D721Med (cell line): ENCODE measurements at regions not wholly inside any gene's neighbourhood (a gene's known extent, or its start where the extent isn't known, plus 50 kb on each side); places are given as distances from the start of the nearest gene placed in this dataset.

Source experiments
- DNase-seq: peaks from one replicate; pipeline ENCODE4 v3.0.0; 2011; ENCODE audit warnings: low spot score; ENCODE audit not compliant: insufficient read length
- FAIRE-seq: peaks from 2 replicates; lab custom pipeline; 2011; peaks lifted over from hg19 to GRCh38; lab: Jason Lieb, UNC
- CTCF ChIP-seq: IDR thresholded peaks from 2 replicates; pipeline ENCODE4 v1.5.1; 2012; ENCODE audit warnings: mild to moderate bottlenecking, control low read depth; ENCODE audit not compliant: insufficient read depth; ENCODE audit errors: missing control alignments

- TF ChIP-seq CTCF = no peak
- peak; percentile 71 for FAIRE-seq
Observed at GRCh38 chr1:238981317-238981933, 404.9 kb upstream of the CHRM3 start.

GRCh38 chr1:238980053-238980452, 406.3 kb upstream of the CHRM3 start:
- FAIRE-seq = no peak
- no peak for TF ChIP-seq CTCF
- DNase-seq = no peak

More at GRCh38 chr1:238981317-238981933, 404.9 kb upstream of the CHRM3 start:
- DNase-seq = no peak

GRCh38 chr1:238964631-238965030, 421.7 kb upstream of the CHRM3 start:
- FAIRE-seq (no peak), DNase-seq (no peak)
- no peak for TF ChIP-seq CTCF

- DNase-seq (no peak), FAIRE-seq (no peak)
- no peak for TF ChIP-seq CTCF
Observed at GRCh38 chr1:238962941-238963340, 423.4 kb upstream of the CHRM3 start.

- FAIRE-seq (no peak), DNase-seq (no peak)
- TF ChIP-seq CTCF = no peak
Observed at GRCh38 chr1:238961790-238962189, 424.6 kb upstream of the CHRM3 start.

- DNase-seq (no peak), FAIRE-seq (peak; percentile 77)
- no peak for TF ChIP-seq CTCF
Observed at GRCh38 chr1:238960071-238960470, 426.3 kb upstream of the CHRM3 start.

GRCh38 chr1:238955934-238956333, 430.4 kb upstream of the CHRM3 start:
- FAIRE-seq (peak; percentile 41), DNase-seq (no peak)
- TF ChIP-seq CTCF = no peak
